COLO829 (cell line): ENCODE measurements at regions not wholly inside any gene's neighbourhood (a gene's known extent, or its start where the extent isn't known, plus 50 kb on each side); places are given as distances from the start of the nearest gene placed in this dataset.
"Not testable (repeated sequence)": the region's sequence is repeated elsewhere in the genome, so short reads cannot be mapped to it uniquely, and the experiment has no call there.

Experiments used
- DNase-seq: peaks from one replicate; pipeline ENCODE4 v3.0.0; 2012; ENCODE audit warnings: low spot score

DNA sequence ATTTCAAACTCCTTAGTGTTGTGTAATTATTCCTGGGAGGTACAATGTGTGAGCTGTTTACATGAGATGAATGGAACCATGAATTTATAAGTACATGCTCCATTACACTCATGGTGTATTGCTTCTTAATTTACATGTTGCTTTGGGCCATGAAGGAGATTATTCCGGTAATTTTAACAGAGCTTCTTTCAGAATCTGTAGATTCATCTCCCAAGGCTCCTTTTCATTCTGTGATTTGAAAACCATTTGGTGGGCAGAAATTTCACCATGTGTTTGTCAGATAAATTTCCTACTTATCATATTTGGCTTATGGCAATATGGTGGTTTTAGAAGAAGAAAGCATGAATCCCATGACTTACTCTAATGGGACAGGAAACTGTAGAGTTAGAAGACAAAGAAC lies 421.6 kb upstream of the EYS start:
- DNase-seq = no peak

DNA sequence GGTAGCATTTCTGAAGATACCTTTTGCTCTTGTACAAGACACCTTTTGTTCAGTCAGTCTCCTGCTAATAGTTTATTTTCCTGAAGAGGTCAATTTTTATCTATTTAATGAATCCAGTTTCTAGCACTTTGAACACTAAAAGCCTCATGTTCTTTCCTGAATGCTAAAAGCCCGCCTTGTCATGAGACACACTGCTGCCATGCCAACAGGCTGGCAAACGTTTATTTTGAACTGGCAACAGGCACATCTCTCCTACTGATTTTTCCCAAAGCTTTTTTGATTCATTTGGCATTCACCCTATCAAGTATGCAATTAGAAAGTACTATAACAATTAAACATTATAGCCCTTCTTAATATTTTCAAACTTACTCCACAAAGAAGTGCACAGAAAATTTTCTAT lies 421.2 kb upstream of the EYS start:
- peak; percentile 10 for DNase-seq

DNA sequence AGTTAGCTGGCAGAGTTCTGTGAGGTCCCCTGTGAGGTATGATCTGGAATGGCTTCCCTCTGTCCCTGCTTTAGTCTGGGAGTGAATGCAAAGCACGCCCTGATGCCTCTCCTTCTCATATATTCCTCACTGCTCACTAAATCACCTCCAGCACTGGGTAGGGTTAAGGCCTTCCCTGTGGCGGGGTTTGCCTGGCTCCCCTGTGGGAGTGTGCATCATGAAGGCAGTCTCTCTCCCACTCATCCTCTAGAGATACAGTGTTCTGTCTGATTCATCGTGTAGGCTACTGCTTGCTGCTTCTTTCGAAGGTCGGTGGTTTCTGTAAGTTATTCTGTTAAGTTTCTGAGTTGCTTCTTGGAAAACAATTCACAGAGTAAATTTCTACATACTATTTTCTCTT lies 420.0 kb upstream of the EYS start:
- DNase-seq = no peak

DNA sequence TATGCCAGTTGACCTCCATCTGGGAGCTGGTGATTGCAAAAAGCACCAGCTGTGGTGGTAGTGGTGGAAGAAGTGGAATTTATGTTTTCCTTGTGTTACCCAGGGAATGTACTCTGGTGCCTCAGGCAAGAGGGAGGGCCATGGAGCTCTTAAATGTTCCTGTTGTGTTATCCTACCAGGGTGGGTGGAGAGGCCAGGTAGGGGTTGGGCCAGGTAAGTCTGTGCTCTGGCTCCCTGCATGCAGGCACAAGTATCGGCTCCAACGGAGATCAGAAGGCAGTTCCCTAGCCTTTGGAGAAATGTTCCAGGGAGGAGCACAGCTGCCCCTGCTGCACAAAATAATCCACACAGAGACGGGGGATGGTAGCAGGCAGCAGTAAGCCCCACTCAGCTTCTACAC lies 419.3 kb upstream of the EYS start:
- DNase-seq = no peak

DNA sequence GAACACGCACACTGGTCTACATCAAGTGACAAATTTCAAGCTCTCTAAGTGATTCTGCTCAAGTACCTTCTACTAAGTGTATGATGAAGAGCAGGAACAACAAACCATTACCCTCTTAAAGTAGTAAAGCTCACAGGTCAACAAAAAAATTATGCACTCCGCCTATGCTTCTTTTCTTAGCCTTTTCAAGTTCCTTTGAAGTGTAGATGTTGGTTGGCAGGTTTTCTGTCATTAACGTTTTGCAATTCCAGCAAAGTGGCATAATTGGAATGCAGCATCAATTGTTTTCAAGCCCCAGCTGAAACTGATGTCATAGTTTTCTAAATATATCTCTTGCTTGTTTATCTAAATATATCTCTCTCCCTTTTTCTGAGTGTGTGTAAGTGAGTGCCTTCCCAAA lies 396.9 kb upstream of the EYS start:
- DNase-seq = no peak

GRCh38 chr6:66103354-66103753 lies 396.3 kb upstream of the EYS start:
- DNase-seq = no peak

DNA sequence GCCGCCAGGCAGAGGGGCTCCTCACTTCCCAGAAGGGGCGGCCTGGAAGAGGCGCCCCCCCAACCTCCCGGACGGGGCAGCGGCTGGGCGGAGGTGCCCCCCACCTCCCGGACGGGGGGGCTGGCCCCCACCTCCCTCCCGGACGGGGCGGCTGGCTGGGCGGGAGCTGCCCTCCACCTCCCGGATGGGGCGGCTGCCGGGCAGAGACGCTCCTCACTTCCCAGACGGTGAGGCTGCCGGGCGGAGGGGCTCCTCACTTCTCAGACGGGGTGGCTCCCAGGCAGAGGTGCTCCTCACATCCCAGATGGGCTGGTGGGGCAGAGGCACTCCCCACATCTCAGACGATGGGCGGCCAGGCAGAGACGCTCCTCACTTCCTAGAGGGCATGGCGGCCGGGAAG lies 389.7 kb upstream of the EYS start:
- no peak for DNase-seq

DNA sequence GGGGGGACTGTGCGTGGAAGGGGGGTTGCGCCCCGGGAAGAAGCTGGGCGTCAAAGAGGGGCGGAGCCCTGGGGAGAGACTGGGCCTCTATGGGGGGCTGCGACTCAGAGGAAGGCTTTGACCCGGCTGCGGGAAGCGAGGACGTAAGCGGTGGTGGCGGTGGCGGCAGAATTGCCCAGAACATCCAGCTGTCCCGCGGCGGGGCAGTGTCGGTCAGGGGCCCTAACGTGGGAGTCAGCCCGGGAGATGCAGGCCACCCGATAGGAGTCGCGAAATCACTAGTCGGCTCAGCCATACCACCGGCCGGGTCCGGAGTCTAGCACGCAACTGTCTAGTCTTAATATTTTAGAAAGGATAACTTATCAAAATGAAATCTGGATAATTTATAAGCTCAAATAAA lies 387.6 kb upstream of the EYS start:
- DNase-seq = no peak

- not testable (repeated sequence) for DNase-seq
These were observed 385.3 kb upstream of the EYS start for GRCh38 chr6:66092306-66092705.

DNA sequence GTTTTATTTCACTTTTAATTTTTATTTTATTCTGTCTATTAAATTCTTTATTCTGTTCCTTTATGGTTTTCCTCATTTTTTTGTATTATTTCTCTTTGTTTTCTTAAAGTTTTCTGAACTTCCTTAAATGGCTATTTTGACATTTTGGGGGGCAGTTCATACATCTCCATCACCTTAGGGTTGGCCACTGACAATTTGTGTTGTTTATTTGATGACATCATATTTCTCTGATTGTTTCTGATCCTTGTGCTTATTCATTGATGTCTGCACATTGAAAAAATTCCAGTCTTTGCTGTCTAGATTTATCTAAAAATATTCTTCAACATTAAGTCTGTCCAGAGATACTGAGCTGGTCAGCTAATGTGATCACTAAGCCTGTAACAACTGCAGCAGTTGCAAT lies 379.5 kb upstream of the EYS start:
- DNase-seq = no peak

GRCh38 chr6:66082914-66083313 lies 375.9 kb upstream of the EYS start:
- no peak for DNase-seq

DNA sequence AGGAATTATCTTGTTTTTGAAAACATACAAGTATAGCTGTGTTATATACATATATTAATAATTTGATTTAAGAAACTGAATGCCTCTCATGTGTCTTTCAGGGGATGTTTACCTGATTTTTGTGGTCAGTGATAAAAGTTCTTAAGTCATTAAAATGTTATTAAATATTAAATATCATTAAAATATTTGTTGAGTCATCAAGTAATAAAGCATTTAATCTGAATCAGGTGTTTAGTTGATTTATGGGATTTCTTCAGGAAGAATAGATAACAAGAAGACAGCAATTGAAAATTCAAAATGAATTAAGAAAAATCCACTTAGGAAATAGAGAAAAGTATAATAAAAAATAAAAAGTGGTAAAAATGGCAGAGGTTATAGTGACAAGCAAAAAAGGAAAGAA lies 361.9 kb upstream of the EYS start:
- no peak for DNase-seq

DNA sequence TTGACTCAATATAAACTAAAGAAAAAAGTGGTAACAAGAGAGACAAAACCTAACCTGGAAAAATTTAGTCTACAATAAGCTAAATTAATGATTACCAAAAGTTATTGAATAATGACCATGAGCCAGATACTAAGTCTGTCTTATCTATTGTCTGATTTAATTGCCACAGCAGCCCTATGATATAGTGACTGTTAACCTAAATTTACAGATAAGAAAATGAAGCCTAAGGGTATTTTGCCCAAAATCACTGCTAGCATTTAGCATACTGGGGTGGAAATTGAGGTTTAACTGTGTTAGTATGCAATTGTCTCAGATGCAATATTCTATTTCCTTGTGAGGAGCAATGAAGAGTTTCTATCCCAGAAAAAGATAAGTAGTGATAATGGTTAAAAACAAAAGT lies 361.0 kb upstream of the EYS start:
- DNase-seq = no peak

- no peak for DNase-seq
These were observed 358.3 kb upstream of the EYS start for GRCh38 chr6:66065313-66065712.

DNA sequence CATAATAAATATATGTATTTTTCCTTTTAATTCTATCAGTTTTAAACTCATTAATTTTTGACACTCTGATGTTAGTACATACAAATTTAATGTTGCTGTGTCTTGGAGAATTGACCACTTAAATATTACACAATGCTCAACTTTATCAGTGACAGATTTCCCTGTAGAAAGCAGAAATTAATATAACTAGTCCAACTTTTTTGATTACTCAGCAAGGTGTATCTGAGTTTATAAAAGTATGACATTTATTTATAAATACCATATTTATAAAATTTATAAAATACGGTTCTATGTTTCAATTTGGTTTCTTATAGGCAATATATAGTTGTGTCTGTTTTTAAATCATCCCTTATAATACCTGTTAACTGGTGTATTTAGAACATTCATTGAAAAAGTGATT lies 350.0 kb upstream of the EYS start:
- no peak for DNase-seq

GRCh38 chr6:66054967-66055366 lies 347.9 kb upstream of the EYS start:
- DNase-seq = no peak

DNA sequence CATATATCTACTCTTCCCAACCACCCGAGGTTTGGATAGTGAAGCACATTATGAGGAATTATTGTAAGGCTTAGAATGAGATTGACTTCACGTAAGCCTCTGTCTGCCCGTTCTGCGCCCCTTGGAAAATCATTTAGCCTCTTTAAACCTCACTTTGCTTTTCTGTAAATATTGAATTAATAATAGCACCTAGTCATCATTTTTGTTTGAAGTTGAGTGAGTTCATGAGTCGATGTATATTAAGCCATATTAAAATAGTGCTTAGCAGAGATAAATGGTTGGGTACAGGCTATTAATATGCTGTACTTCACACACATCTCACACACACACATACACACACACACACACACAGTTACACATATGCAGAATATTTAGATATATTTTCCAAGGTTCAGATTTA lies 344.8 kb upstream of the EYS start:
- DNase-seq = no peak

- DNase-seq = no peak
These were observed 341.9 kb upstream of the EYS start for GRCh38 chr6:66048684-66049474.

DNA sequence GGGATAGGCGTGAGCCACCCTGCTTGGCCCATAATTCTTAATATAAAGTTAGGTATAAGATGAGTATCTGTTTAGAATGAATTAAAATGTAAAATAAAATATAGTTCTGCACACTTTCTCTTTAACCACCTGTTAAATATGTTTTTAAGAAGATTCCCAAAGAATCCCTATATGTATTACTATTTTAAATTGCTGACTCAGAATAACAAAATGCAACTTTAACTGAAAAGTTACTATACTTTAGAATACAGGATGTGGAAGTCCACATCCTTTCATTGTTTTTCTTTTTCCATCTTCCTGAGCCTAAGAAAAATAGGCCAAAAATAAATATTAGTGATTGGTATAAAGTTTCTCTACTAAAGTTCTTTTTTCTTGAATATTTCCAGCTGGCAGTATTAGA lies 325.6 kb upstream of the EYS start:
- no peak for DNase-seq

GRCh38 chr6:66029391-66029790 lies 322.4 kb upstream of the EYS start:
- no peak for DNase-seq

- no peak for DNase-seq
These were observed 292.3 kb upstream of the EYS start for GRCh38 chr6:65999288-65999791.

GRCh38 chr6:65998544-65998943 lies 291.5 kb upstream of the EYS start:
- no peak for DNase-seq

- no peak for DNase-seq
These were observed 290.5 kb upstream of the EYS start for GRCh38 chr6:65997539-65997938.

- no peak for DNase-seq
These were observed 289.1 kb upstream of the EYS start for GRCh38 chr6:65996096-65996495.
